Stomach (tissue), 8 donors: ENCODE measurements at regions not wholly inside any gene's neighbourhood (a gene's known extent, or its start where the extent isn't known, plus 50 kb on each side); places are given as distances from the start of the nearest gene placed in this dataset.

Experiments used
- DNase-seq, 2 donors: peaks; one replicate each; pipeline versions ENCODE4 v3.0.0 to v3.0.0-alpha.2; 2013 to 2019
- H3K27ac ChIP-seq, 5 donors: fragments of 200-600 bp in 4 of 5; sonication (generic) in 4 of 5; one replicate each; pipeline ENCODE4 v1.5.1; 2013 to 2019; ENCODE audit warnings: mild to moderate bottlenecking in 1 of 5, moderate library complexity in 1 of 5
- H3K27me3 ChIP-seq, 3 donors: fragments of 200-600 bp; sonication (generic); one replicate each; pipeline ENCODE4 v1.5.1; 2017 to 2019; ENCODE audit warnings: mixed run types in 1 of 3
- H3K36me3 ChIP-seq, 4 donors: fragments of 200-600 bp; sonication (generic); 1 replicate in 3 of 4; 2 replicates in 1 of 4; pipeline ENCODE4 v1.5.1; 2016 to 2019
- H3K4me1 ChIP-seq, 4 donors: fragments of 200-600 bp; sonication (generic); one replicate each; pipeline ENCODE4 v1.5.1; 2016 to 2019
- H3K4me3 ChIP-seq, 4 donors: fragments of 200-600 bp; sonication (generic) in 3 of 4; one replicate each; pipeline ENCODE4 v1.5.1; 2016 to 2019; ENCODE audit warnings: mild to moderate bottlenecking in 1 of 4
- H3K9me3 ChIP-seq, 4 donors: fragments of 200-600 bp; sonication (generic); one replicate each; pipeline ENCODE4 v1.5.1; 2016 to 2019
- EP300 ChIP-seq: sonication (generic); formaldehyde crosslinking; IDR thresholded peaks from one replicate; pipeline ENCODE4 v1.6.1; 2017; ENCODE audit warnings: antibody characterized with exemption
- POLR2A ChIP-seq, 4 donors: fragments of 450-650 bp; IDR thresholded peaks; one replicate each; pipeline ENCODE4 v1.6.1; 2016; ENCODE audit warnings: antibody characterized with exemption in 4 of 4, control low read depth in 2 of 4, mild to moderate bottlenecking in 1 of 4, moderate library complexity in 1 of 4
- POLR2AphosphoS5 ChIP-seq, 3 donors: sonication (generic); formaldehyde crosslinking; IDR thresholded peaks; one replicate each; pipeline ENCODE4 v1.6.1; 2016; ENCODE audit warnings: antibody characterized with exemption in 3 of 3
- WGBS, 5 donors: extraction: QIAGEN DNeasy Blood & Tissue Kit in 3 of 5; methylation state at CpG; one replicate each; pipeline versions ENCODE4 v1.1.5 to v1.1.7; 2013 to 2018; 5-methylcytosine and 5-hydroxymethylcytosine counted together
- intact Hi-C: fragments of 100-400 bp; cut with DNase I; formaldehyde crosslinking; loops from one replicate; pipeline ENCODE4 v1.15.1; 2023; ENCODE audit warnings: low total_unique reads
- TF ChIP-seq, protein P1 (sequence below), 7 experiments: fragments of 450-650 bp in 4 of 7; fragments of 200-600 bp in 3 of 7; sonication (generic) in 3 of 7; IDR thresholded peaks; one replicate each; pipeline ENCODE4 v1.5.1; 2016 to 2019; ENCODE audit warnings: antibody characterized with exemption in 7 of 7, control low read depth in 2 of 7, mild to moderate bottlenecking in 1 of 7
- donor health status: healthy with polysubstance abuse.
- donor health status: Bipolar disorder and iron deficiency.
- donor health status: healthy.

DNA sequence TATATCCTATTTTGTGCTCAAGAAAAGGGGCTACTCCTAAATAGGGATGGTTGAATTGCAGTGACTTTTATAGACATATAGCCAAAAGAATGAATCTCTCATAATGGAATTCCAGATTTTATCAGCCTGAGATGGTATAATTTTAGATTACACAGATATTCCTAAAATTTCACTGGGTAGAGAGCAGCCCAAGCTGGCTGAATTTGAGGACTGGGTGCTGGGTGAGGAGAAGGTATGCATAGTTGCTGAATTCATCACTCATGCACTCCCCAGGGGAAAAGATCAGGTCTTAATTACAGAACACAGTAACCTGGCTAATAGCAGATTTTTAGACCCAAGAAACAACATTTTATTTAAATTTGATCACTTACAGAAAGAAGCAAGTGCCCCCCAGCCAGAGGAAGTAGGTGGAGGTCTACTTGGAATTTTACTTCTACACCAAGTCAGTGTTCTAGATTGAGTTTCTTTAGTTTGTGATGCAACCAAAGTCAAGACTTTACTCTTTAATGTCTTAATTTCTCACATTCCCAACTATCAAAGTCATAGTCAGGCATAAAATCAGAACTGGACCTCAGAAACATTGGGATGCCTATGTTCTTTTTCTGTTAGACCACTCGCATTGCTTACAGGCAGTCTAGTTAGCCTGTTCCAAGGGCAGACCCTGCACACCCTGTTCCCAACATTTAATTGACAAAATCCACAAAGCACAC is 337.4 kb upstream of the PODXL start:
- intact Hi-C loops = no loop called here
- Histone ChIP-seq H3K27me3 (peaks cover 0 to 4% (median 0%) of the 10 kb centered on the region in 3 donors), H3K27ac (no peak overlapping the region), H3K36me3 (no peaks in the 10 kb centered on the region), H3K4me3 (no peak overlapping the region), H3K4me1 (no peaks in the 10 kb centered on the region), H3K9me3 (no peaks in the 10 kb centered on the region)
- WGBS, 5 donors = 75 to 98% (median 90%) methylated on average over 1 of the region's 1 CpG
- TF ChIP-seq POLR2AphosphoS5 (IDR thresholded peaks at IDR 0.05) = no peak
- TF ChIP-seq POLR2A (IDR thresholded peaks at IDR 0.05) = no peak
- no peak for TF ChIP-seq EP300
- DNase-seq = no peak

GRCh38 chr7:131890176-131890575 is 333.7 kb upstream of the PODXL start:
- H3K36me3 ChIP-seq = no peaks in the 10 kb centered on the region
- H3K27ac ChIP-seq = no peak overlapping the region
- no peaks in the 10 kb centered on the region for H3K4me1 ChIP-seq
- intact Hi-C loops = no loop called here
- peaks cover 0 to 10% (median 9%) of the 10 kb centered on the region in 4 donors for H3K9me3 ChIP-seq
- DNase-seq = no peak
- TF ChIP-seq POLR2AphosphoS5 (IDR thresholded peaks at IDR 0.05) (no peak), EP300 (no peak), POLR2A (IDR thresholded peaks at IDR 0.05) (no peak)
- TF ChIP-seq, protein P1, sequence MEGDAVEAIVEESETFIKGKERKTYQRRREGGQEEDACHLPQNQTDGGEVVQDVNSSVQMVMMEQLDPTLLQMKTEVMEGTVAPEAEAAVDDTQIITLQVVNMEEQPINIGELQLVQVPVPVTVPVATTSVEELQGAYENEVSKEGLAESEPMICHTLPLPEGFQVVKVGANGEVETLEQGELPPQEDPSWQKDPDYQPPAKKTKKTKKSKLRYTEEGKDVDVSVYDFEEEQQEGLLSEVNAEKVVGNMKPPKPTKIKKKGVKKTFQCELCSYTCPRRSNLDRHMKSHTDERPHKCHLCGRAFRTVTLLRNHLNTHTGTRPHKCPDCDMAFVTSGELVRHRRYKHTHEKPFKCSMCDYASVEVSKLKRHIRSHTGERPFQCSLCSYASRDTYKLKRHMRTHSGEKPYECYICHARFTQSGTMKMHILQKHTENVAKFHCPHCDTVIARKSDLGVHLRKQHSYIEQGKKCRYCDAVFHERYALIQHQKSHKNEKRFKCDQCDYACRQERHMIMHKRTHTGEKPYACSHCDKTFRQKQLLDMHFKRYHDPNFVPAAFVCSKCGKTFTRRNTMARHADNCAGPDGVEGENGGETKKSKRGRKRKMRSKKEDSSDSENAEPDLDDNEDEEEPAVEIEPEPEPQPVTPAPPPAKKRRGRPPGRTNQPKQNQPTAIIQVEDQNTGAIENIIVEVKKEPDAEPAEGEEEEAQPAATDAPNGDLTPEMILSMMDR (IDR thresholded peaks at IDR 0.05) = no peak
- 47 to 59% (median 57%) methylated on average over 4 to 6 of the region's 6 CpGs for WGBS, 5 donors
- H3K27me3 ChIP-seq = peaks cover 0 to 4% (median 0%) of the 10 kb centered on the region in 3 donors
- no peak overlapping the region for H3K4me3 ChIP-seq

DNA sequence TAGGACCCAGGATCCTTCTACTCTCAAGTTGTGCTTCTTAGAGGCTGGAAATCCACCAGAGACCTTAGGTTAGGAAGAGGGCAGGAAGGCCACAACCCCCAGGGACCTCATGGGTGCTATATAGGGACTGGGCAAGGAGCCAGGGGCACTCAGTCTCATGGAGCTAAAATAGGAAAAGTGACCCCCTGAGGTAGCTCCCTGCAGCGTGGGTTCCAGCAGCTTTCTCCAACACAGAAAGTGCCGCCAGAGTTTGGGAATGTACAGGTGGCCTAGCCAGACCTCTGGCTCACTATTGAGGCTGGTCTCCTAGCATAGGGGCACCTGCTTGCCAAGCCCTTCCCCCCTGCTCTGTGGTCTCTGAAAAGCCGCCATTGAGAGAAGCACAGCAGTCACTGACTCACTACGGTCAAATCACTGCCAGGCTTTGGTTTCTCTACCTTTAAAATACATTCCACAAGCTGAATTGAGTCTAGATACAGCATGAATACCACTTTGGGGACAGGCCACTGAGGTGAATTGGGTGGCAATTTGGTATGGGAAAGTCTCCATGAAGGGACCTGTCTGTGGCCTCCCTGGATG is 333.2 kb upstream of the PODXL start:
- Histone ChIP-seq H3K27me3 (peaks cover 0 to 4% (median 0%) of the 10 kb centered on the region in 3 donors), H3K4me3 (no peak overlapping the region), H3K4me1 (no peaks in the 10 kb centered on the region), H3K27ac (no peak overlapping the region), H3K36me3 (no peaks in the 10 kb centered on the region), H3K9me3 (peaks cover 0 to 15% (median 11%) of the 10 kb centered on the region in 4 donors)
- DNase-seq = no peak
- intact Hi-C loops = no loop called here
- WGBS, 5 donors = 75 to 89% (median 80%) methylated on average over 2 to 4 of the region's 4 CpGs
- TF ChIP-seq POLR2AphosphoS5 (IDR thresholded peaks at IDR 0.05) (no peak), POLR2A (IDR thresholded peaks at IDR 0.05) (no peak), EP300 (no peak)
- TF ChIP-seq, protein P1 (IDR thresholded peaks at IDR 0.05) = no peak

GRCh38 chr7:131883769-131884168 is 327.3 kb upstream of the PODXL start:
- intact Hi-C loops = no loop called here
- H3K9me3 ChIP-seq = peaks cover 0 to 15% (median 11%) of the 10 kb centered on the region in 4 donors
- H3K4me3 ChIP-seq = no peak overlapping the region
- H3K27me3 ChIP-seq = no peaks in the 10 kb centered on the region
- TF ChIP-seq POLR2AphosphoS5 (IDR thresholded peaks at IDR 0.05) = no peak
- no peak for TF ChIP-seq POLR2A (IDR thresholded peaks at IDR 0.05)
- TF ChIP-seq, protein P1 (IDR thresholded peaks at IDR 0.05) = no peak
- no peak for TF ChIP-seq EP300
- no peak for DNase-seq
- H3K36me3 ChIP-seq = no peaks in the 10 kb centered on the region
- no peaks in the 10 kb centered on the region for H3K4me1 ChIP-seq
- no peak overlapping the region for H3K27ac ChIP-seq
- WGBS, 5 donors = 75 to 83% (median 78%) methylated on average over 2 of the region's 2 CpGs

GRCh38 chr7:131883196-131883595 is 326.8 kb upstream of the PODXL start:
- 78 to 89% (median 85%) methylated on average over 8 of the region's 8 CpGs for WGBS, 5 donors
- Histone ChIP-seq H3K4me1 (no peaks in the 10 kb centered on the region), H3K4me3 (no peak overlapping the region), H3K27ac (no peak overlapping the region), H3K9me3 (peaks cover 0 to 15% (median 11%) of the 10 kb centered on the region in 4 donors), H3K27me3 (no peaks in the 10 kb centered on the region), H3K36me3 (no peaks in the 10 kb centered on the region)
- intact Hi-C loops = no loop called here
- TF ChIP-seq EP300 (no peak), POLR2A (IDR thresholded peaks at IDR 0.05) (no peak), POLR2AphosphoS5 (IDR thresholded peaks at IDR 0.05) (no peak)
- TF ChIP-seq, protein P1 (IDR thresholded peaks at IDR 0.05) = no peak
- no peak for DNase-seq
